NCI-H2029 (cell line): ENCODE measurements at regions not wholly inside any gene's neighbourhood (a gene's known extent, or its start where the extent isn't known, plus 50 kb on each side); places are given as distances from the start of the nearest gene placed in this dataset.

Experiments
- DNase-seq: peaks from one replicate; lab custom pipeline; 2025; lab: John Stamatoyannopoulos, UW

DNA sequence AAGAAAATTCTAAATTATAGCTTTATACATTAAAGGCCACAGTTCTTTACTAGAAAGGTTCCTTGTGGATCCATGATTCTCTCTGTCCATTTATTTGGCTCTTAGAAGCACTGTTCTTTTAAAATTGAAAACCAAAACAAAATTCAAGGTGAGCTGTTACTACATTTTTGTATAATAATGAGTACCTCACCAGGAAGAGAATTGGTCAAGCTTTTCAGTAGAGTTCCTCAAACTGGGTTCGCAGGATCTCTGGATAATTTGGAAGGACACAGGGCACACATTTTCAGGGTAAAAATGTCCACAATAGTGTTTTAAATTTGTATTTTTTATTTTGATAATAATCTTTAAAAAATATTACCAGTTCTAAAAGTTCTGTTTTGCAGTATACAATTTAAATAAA lies 93.0 kb downstream of the PPP1R3A start:
- no peak for DNase-seq

DNA sequence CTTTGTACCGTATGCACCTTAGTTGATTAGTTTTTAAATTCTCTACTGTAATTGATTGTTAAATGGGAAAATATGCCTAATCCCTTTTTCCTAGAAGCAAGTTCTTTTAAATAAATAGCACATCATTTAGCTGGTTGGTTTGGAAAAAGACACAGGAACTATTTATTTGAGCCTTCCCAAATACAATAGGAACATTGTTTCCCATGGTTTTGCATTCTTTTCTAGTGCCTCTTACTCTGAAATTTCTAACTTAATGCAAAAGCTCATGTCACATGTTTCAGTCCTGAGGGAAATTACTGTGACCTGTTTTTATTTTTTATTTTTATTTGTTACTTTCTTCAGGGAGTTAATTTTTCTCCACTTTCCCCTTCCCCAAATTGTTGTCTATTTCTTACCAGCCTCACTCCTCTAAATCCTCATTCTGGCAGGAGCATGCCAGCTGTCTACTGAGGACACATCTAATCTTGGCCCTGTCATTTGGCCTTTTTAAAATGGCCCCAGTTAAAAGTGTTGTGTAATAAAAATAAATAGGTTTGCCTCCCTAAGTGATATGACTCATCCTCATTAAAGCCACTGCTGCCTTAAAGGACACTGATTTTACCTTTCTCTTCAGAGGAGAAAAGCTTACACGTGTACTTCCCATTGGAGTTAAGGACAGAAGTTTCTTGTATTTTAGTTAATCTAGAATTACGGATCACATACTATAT lies 94.5 kb downstream of the PPP1R3A start:
- no peak for DNase-seq

DNA sequence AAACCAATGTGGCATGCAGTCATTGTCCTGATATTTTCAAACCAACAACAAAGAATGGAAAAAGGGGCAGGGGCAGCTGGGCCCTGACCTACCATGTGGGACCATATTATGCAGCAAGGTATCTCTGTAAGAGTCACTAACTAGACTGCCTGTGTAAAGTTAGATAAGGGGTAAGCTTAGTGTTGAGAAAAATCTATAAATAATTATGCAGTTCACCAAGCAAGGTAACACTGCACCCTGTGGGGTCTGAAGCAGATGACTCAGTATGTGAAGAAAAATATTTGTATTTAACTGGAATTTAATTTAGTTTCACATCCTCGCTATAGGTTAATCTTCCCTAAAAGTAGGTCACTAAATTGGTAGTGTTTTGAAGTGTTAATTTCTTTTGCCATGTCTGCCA lies 99.3 kb downstream of the PPP1R3A start:
- DNase-seq, result no peak

DNA sequence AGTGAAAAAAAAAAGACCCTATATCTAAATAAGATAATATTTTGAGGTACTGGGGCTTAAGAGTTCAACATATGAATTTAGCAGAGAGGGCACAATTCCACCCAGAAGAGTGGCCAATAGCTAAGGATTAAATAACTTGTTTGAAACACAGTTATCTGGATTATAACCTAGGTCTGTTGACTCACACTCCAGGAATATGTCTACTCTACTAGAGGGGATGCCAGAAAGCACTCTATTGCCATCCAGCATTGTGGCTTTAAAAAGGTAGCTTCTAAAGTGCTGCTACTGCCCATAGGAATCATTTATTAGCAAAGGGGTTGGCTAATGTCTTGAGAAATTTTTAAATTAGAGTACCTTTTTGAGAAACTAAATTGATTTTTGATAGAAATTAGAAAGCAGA lies 102.2 kb downstream of the PPP1R3A start:
- DNase-seq, result no peak

DNA sequence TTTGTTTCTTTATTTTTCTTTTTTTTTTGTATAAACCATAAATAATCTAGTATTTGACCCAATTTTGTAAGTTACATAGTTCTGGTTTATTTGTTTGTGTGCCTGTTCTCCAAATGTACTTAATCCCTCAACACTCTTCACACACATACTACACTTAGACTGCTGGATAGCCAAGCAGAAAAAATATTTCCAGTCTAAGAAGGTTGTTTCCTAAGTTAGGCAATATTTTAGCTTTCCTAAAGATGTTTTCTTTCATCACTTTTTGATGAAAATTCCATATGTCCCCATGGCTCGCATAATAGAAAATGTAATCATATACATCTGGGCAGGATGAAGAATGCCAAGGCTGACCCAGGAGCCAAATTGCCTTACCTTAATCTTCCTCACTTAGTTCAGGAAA lies 105.3 kb downstream of the PPP1R3A start:
- DNase-seq, result no peak

DNA sequence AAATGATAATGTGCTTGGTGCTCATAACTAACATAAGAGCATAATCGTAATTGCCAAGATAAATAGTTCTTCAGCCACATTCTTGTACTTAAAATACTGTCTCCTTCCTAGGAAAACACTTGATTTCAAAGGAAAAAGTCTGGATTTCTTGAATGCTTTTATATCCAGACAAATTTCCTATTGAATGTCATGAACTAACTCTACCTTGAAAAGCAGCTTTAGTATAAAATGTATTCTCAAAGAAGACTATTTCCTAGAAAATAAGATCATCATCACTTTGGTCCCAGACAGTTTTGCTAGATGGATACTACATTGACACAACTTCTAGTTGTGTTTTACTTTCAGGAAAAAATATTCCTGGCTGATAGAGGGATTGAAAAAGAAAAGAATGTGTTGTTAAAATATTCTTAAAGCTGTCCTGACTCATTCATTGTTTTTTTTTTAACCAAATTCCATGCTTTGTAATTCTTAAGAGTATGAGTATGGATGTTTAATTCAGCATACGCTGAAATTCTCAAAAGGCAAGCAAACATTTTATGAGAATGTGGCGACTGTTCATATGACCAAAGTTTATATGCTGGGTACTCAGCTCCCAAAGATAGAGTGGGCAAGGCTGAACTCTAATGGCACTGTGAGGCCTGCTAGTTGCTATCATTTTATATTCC lies 106.1 kb downstream of the PPP1R3A start:
- no peak for DNase-seq

DNA sequence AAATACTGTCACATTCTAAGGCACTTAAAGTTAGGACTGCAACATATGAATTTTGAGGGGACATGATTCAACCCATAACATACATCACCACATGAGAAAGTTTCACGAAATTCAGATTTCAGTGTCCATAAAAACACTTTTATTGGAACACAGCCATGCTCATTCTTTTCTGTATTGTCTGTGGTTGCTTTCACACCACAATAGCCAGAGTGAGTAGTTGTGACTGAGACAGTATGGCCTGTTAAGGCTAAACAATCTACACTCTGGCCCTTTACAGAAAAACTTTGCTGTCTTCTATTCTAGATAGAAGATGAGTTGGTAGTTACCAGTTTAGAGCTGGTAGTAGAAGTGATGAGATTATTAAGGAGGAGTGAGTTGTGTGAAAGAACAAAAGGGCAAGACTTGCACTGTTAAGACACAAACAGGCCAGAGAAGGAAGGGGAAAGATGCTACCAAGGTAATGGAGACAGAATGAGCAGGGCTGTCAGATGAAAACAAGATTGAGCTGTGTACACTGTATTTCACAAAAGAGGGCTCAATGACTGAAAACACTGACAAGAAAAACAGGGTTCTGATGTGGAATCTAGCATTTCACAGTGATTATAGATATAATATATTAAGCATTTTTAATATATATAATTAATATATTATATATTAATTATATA lies 108.6 kb downstream of the PPP1R3A start:
- DNase-seq, result no peak

DNA sequence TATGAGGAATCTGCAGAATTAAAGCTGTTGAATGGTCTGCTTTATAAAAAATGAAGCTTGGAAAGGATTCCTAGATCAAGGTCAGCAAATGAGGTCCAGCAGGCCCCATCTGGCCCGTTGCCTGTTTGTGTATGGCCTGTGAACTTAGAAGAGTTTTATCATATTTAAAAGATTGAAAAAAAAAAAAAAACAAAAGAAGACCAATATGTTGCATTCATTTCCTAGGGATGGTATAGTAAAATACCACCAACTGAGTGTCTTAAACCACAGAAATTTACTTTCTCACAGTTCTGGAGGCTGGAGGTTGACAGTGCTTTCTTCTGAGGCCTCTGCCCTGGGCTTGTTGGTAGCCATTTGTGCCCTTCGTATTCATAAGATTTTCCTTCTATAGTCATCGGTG lies 109.2 kb downstream of the PPP1R3A start:
- no peak for DNase-seq

DNA sequence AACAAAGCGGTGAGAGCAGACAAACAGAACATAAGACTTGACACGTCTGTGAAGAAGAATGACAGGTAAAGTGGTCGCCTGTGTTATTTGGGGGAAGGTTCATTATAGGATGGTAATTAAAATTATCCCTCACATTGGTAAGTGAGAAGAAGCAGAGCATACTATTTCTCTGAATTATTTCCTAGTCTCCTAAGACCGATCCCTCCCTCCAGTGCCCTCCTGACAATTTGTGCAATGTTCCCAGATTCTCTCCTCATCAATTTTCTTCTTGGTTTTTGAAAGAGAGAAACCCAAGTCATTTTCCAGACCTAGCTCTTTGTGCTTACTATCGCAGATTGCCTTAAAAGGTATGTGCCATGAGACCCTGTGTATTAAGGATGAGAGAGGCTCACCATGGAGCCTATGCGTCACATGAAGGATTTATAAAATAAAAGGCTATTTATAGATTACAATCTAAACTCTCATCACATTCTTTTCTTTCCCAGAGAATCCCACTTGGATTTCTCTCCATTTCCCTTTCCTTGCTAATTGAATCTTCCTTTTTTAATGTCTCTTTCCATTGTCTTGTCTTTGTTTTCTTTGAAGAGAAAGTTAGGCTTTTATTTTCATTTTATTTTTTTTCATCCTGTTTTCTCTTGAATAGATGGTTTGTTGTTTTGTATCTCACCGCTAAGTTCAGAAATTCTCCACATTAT lies 112.0 kb downstream of the PPP1R3A start:
- DNase-seq, result no peak

DNA sequence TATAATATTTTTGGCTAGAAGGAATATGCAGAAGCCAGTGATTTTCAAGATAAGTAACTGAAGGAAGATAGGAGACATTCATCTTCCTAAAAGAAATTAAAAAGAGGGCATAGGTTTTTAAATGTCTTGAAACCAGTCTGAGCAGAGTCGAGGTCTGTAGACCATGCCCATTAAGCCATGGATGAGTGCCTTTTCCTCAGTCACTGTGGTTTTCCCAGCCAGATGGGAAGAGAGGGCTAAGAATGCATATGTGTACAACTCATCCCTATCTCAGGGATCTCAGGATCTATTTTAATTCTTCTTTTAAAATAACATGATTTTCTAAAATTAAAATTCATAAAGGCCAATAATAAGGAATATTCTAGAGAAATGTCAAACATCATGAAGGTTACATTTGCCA lies 112.8 kb downstream of the PPP1R3A start:
- no peak for DNase-seq

DNA sequence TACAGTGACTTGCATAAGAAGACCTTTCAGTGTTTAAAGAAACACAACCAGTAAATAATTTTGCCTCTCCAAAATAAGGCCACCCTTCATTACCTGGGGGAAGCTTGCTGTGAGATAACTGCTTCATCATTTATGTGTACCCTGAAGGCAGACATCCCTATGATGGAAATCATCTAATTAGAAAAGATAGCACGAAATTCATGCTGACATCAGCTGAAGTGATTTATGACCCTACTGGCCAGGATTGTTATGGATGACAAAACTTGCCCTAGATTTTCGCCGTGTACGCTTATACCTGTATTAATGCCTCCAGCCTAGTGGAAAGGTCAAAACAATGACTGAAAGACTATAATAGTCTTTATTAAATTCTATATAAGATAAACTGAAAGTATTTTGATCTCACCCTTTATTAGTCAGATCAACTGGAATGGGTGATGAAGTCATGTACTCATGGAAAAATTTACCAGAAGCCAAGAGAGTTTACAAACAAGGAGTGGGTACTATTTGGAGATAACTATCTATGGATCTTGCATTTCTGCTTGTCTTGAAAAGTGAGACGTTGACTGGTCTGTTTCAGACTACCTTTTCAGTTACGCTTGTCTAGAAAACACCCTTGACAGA lies 114.2 kb downstream of the PPP1R3A start:
- DNase-seq, result no peak

DNA sequence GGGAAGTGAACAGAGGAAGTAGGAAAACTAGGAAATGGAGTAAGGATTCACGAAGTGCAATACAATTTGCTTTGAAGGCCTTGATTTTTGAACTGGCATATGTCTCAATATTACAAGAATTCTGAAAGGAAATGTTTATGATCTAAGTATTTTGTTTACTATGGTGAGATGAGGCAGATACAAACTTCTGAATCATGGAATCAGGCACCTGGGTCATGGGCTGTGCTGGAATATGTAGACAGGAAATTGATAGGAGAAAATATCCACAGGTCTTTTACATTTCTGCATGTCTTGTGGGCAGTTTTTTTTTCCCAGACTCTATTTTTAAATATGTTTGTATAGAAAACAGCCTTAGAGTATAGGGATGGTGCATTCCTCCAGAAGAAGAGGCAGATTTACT lies 117.1 kb downstream of the PPP1R3A start:
- DNase-seq, result no peak

DNA sequence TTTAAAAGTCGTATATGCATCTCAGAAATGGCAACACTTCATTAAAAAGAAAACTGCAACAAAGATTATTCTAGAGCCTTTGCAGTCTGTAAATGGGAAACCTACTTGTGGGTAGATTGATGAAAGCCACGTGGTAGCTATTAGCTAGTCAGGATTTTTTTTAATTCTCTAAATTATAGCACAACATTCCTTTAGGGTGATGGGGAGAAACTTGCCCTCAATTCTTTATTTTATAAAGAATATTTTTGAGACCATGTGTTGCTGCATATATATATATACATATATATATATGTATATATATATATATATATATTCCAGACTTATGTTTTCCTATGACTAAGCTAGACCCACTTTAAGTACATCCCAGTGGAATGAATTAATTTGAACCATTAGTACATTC lies 118.0 kb downstream of the PPP1R3A start:
- no peak for DNase-seq

DNA sequence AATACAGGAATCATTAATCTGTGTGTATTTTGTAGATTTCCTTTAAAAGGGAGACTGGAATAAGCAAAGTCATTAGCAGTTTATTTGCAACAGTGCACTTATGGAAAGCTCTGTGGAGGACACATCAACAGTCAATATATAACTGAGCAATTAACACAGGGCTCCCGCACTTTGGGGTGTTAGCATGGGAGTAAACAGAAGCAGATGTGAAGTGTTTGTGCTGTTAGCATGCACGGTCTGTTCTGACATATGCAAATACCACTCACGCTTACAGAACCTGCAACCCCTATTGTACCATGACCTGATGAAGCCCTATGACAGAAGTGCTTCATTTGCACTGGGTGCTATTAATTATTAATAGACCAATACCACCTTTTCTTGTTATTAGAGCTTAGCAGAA lies 118.9 kb downstream of the PPP1R3A start:
- DNase-seq, result no peak

DNA sequence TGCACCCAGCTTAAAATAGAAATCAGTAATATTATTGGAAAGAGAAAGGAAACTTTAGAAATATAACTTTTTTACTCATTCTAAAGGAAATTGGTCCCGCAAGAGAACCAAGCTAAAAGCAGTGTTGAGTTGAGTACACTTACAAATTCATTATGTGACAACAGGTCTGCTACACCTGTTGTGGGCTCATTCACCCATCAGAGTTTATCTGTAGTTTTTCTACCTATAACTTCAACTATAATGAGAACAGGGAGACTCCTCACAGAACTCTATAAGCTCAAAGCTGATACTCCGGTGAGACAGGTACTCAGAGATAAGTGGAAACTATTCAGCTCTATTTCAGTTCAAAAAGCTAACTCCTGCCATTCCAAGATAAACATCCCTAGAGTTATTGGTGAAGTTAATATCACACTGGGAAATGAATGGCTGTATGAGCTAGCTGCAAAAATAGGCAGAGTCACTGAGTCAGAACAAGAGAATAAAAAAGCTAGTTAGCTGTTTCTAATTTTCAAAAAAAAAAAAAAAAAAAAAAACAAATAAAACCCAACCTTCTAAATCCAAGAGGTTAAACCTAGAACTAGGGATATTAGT lies 121.3 kb downstream of the PPP1R3A start:
- no peak for DNase-seq

DNA sequence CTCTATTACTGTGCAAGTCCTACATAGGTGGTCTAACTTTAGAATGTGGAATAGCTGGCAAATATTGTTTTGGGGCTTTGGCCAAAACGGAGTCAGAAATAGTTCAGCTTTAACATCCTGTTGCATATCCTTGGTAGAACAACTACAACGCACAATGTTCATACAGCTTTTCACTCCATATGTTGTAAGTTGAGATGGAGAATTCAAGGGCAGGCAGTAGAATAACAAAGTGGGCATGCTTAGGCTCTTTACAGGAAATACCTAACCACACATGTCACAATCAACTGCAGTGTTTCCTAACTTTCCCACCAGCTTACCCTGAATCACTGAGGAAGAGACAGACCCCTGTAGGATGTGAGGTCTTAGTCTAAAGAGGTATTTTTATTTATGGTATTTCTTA lies 122.3 kb downstream of the PPP1R3A start:
- no peak for DNase-seq

DNA sequence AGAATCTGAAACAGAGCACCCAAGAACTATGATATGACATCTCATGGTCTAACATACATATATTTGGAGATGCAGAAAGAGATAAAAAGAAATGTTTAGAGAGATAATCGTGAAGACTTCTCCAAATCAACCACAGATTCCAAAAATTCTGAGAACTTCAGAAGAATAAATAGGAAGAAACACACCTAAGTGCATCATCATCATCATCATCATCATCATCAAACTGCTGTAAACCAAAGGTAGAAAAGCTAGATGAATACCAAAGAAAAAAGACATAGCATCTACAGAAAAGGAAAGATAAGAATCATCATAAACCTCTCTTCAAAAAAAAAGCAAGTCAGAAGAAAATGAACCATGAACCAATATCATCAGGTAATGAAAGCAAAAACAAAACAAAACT lies 124.2 kb downstream of the PPP1R3A start:
- no peak for DNase-seq

DNA sequence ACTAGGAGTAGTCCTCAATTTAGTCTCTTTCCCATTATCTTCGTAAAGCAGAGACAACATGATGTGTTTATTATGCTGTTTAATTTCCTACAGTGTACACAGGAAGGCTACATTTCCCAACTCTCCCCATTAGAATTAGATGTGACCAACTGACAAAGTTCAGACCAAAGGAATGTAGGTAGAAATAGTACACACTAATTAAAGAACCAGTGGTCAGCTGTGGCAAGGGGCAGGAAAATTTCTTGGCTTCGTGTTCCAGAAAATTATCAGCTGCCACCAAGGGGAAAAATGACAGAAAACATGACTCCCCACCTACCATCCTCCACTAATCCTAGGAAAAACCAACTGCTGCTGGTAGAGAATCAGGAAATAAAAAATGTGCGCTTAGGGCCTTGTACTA lies 125.6 kb downstream of the PPP1R3A start:
- DNase-seq, result no peak

DNA sequence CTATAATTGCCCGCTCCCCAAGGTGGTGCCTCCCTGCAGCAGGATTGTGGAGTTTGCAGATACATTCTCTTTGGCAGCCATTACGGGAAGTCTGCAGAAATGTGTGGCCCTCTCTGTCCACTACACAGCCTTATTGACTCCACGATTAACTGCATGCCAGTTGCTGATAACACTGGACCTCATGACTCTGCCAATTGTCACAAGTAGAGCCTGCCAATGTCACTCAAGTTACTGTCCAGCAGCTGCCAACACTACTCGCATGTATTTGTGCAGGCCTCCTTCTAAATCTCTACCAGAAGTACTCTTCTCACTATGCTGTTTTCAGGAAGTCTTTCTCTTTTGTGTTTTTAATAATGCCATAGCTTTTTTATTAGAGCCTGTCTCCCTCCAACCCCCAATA lies 128.8 kb downstream of the PPP1R3A start:
- no peak for DNase-seq

DNA sequence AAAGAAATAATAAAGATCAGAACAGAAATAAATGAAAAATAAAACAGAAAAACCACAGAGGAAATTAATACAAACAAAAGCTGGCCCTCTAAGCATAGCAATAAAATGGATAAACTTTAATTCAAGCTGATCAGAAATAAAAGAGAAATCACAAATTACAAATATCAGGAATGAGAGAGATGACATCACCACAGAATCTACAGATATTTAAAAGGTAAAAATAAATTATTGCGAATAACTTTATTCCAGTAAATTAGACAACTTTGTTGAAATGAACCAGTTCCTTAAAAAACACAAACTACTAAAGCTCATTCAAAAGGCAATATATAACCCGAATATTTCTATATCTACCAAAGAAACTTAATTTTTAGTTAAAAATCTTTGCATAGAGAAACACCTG lies 131.7 kb downstream of the PPP1R3A start:
- DNase-seq, result no peak

DNA sequence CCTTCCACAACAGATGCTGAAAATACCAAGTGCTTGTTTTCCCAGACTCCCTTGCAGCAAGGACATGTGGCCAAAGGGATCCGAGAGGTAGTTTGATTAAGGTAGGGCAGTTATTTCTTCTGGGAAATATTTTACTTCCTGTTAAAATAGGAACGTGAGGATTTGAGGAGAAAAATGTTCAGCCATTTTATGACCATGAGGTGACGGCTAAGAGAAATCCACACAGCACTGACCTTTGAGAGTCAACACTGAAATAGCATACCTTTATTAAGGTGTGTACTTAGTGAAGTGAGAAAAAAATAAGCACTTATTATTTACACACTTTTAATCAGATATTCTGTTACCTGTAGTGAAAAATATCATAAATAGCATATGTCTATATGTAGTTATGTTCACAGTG lies 133.9 kb downstream of the PPP1R3A start:
- DNase-seq, result no peak

DNA sequence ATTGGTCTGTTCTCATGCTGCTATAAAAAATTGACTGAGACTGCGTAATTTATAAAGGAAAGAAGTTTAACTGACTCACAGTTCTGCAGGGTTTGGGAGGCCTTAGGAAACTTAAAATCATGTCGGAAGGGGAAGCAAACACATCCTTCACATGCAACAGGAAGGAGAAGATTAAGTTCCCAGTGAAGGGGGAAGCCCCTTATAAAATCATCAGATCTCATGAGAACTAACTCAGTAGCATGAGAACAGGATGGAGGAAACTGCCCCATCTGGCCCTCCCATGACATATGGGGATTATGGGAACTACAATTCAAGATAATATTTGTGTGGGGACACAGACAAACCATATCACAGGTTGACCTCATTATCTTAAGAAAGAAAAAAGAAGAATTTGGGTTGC lies 134.5 kb downstream of the PPP1R3A start:
- no peak for DNase-seq
